ENCODE measurements at regions not wholly inside any gene's neighbourhood (a gene's known extent, or its start where the extent isn't known, plus 50 kb on each side); places are given as distances from the start of the nearest gene placed in this dataset.

- TF ChIP-seq CTCF (IDR thresholded peaks at IDR 0.05) (no peak), POLR2A (IDR thresholded peaks at IDR 0.05) (no peak)
Measured at GRCh38 chr2:236337465-236338325, 73.5 kb upstream of the ASB18 start.

Measured in body of pancreas (tissue), 4 donors.